ENCODE measurements at regions not wholly inside any gene's neighbourhood (a gene's known extent, or its start where the extent isn't known, plus 50 kb on each side); places are given as distances from the start of the nearest gene placed in this dataset.

DNA sequence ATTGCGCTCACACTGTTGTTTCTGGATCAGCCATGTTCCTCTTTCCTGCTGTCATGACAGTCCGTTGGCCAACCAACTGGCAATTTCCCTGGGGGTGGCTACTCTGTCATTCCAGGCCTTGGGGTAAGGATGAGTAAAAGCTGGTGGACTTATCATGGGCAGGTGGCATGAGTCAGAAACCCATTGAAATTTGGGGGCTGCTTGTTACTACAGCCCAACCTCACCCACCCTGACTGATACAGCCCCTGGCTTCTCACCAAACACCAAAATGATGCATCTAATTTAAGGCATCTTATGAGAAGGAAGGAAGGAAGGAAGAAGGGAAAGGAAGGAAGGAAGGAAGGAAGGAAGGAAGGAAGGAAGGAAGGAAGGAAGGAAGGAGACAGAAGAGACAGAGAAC is 53.9 kb upstream of the CRHR1 start:
- TF ChIP-seq, protein P1, sequence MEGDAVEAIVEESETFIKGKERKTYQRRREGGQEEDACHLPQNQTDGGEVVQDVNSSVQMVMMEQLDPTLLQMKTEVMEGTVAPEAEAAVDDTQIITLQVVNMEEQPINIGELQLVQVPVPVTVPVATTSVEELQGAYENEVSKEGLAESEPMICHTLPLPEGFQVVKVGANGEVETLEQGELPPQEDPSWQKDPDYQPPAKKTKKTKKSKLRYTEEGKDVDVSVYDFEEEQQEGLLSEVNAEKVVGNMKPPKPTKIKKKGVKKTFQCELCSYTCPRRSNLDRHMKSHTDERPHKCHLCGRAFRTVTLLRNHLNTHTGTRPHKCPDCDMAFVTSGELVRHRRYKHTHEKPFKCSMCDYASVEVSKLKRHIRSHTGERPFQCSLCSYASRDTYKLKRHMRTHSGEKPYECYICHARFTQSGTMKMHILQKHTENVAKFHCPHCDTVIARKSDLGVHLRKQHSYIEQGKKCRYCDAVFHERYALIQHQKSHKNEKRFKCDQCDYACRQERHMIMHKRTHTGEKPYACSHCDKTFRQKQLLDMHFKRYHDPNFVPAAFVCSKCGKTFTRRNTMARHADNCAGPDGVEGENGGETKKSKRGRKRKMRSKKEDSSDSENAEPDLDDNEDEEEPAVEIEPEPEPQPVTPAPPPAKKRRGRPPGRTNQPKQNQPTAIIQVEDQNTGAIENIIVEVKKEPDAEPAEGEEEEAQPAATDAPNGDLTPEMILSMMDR (IDR thresholded peaks at IDR 0.05) = no peak
- no peak for TF ChIP-seq POLR2AphosphoS5 (IDR thresholded peaks at IDR 0.05; ENCODE audit: insufficient read depth in 1 of 2, low read depth in 1 of 2)

All from vagina (tissue), 2 donors.